Vagina (tissue), 2 donors: ENCODE measurements at regions not wholly inside any gene's neighbourhood (a gene's known extent, or its start where the extent isn't known, plus 50 kb on each side); places are given as distances from the start of the nearest gene placed in this dataset.

ENCODE experiments used
- POLR2A ChIP-seq, 2 donors: fragments of 450-650 bp; IDR thresholded peaks; one replicate each; pipeline ENCODE4 v1.6.1; 2017; ENCODE audit warnings: antibody characterized with exemption in 2 of 2, mild to moderate bottlenecking in 2 of 2, moderate library complexity in 2 of 2
- POLR2AphosphoS5 ChIP-seq, 2 donors: sonication (generic); formaldehyde crosslinking; IDR thresholded peaks; one replicate each; pipeline ENCODE4 v1.9.0; 2017; ENCODE audit warnings: antibody characterized with exemption in 2 of 2, mild to moderate bottlenecking in 2 of 2, low read depth in 1 of 2; ENCODE audit not compliant: insufficient read depth in 1 of 2
- TF ChIP-seq, protein P1 (sequence below), 3 experiments: fragments of 450-650 bp in 2 of 3; fragments of 200-600 bp in 1 of 3; sonication (generic) in 1 of 3; IDR thresholded peaks; one replicate each; pipeline ENCODE4 v1.5.1; 2017 to 2019; ENCODE audit warnings: antibody characterized with exemption in 3 of 3, mild to moderate bottlenecking in 2 of 3, moderate library complexity in 2 of 3

DNA sequence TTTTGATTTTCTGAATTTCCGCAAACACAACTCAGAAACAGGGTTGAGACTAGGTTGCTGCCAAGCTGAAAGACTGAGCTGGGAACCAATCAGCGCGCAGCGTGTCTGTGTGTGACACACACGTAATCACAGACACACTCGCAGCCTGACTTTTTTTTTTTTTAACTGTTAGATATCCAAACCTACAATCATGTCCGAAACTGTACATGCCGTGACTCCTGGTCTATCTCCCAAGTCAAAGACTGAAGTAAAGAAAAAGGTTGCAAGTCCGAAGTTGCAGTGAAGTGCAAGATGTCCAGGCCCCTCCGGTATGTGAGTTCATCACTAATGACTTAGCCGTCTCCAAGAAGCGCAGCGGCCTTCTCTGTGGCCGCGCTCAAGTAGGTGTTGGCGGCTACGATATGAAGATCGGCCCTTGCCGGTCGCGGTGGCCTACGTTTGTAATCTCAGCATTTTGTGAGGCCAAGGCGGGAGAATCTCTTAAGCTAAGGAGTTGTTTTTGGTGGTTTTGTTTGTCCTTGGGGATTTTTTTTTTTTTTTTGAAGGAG, 108.2 kb downstream of the HFE start:
- TF ChIP-seq POLR2A (IDR thresholded peaks at IDR 0.05) (no peak), POLR2AphosphoS5 (IDR thresholded peaks at IDR 0.05; ENCODE audit: insufficient read depth in 1 of 2, low read depth in 1 of 2) (peak; percentile 62 to 94)
- TF ChIP-seq, protein P1, sequence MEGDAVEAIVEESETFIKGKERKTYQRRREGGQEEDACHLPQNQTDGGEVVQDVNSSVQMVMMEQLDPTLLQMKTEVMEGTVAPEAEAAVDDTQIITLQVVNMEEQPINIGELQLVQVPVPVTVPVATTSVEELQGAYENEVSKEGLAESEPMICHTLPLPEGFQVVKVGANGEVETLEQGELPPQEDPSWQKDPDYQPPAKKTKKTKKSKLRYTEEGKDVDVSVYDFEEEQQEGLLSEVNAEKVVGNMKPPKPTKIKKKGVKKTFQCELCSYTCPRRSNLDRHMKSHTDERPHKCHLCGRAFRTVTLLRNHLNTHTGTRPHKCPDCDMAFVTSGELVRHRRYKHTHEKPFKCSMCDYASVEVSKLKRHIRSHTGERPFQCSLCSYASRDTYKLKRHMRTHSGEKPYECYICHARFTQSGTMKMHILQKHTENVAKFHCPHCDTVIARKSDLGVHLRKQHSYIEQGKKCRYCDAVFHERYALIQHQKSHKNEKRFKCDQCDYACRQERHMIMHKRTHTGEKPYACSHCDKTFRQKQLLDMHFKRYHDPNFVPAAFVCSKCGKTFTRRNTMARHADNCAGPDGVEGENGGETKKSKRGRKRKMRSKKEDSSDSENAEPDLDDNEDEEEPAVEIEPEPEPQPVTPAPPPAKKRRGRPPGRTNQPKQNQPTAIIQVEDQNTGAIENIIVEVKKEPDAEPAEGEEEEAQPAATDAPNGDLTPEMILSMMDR (IDR thresholded peaks at IDR 0.05) = no peak
